ENCODE measurements at regions not wholly inside any gene's neighbourhood (a gene's known extent, or its start where the extent isn't known, plus 50 kb on each side); places are given as distances from the start of the nearest gene placed in this dataset.

- Mint-ChIP-seq H3K36me3 (ENCODE audit: low read depth) (no peaks in the 10 kb centered on the region), H3K27me3 (no peaks in the 10 kb centered on the region), H3K9me3 (no peaks in the 10 kb centered on the region), H3K27ac (no peak overlapping the region), H3K4me3 (no peak overlapping the region), H3K4me1 (no peaks in the 10 kb centered on the region)
- DNase-seq: no peak
- ChIA-PET CTCF (no interaction called here), POLR2A (no interaction called here)
These were observed 644.1 kb downstream of the KCNJ2 start for GRCh38 chr17:70813355-70813930.

- ChIA-PET POLR2A (no interaction called here), CTCF (no interaction called here)
- H3K27me3 Mint-ChIP-seq: no peaks in the 10 kb centered on the region
- no peaks in the 10 kb centered on the region for H3K4me1 Mint-ChIP-seq
- H3K4me3 Mint-ChIP-seq: no peak overlapping the region
- DNase-seq: no peak
- H3K36me3 Mint-ChIP-seq (ENCODE audit: low read depth): no peaks in the 10 kb centered on the region
- H3K9me3 Mint-ChIP-seq: peaks cover 2% of the 10 kb centered on the region
- H3K27ac Mint-ChIP-seq: no peak overlapping the region
These were observed 649.9 kb downstream of the KCNJ2 start for GRCh38 chr17:70819183-70819582.

GRCh38 chr17:70820276-70820675, 650.9 kb downstream of the KCNJ2 start:
- ChIA-PET CTCF (no interaction called here), POLR2A (no interaction called here)
- Mint-ChIP-seq H3K27ac (no peak overlapping the region), H3K4me3 (no peak overlapping the region), H3K4me1 (no peaks in the 10 kb centered on the region), H3K27me3 (no peaks in the 10 kb centered on the region), H3K36me3 (ENCODE audit: low read depth) (no peaks in the 10 kb centered on the region), H3K9me3 (peaks cover 2% of the 10 kb centered on the region)
- no peak for DNase-seq

GRCh38 chr17:70825321-70826125, 656.2 kb downstream of the KCNJ2 start:
- Mint-ChIP-seq H3K9me3 (peaks cover 4% of the 10 kb centered on the region), H3K27me3 (no peaks in the 10 kb centered on the region), H3K4me3 (no peak overlapping the region), H3K36me3 (ENCODE audit: low read depth) (no peaks in the 10 kb centered on the region), H3K27ac (no peak overlapping the region), H3K4me1 (no peaks in the 10 kb centered on the region)
- ChIA-PET CTCF (no interaction called here), POLR2A (no interaction called here)
- DNase-seq: no peak

- Mint-ChIP-seq H3K27ac (no peak overlapping the region), H3K9me3 (peaks cover 2% of the 10 kb centered on the region), H3K27me3 (no peaks in the 10 kb centered on the region), H3K36me3 (ENCODE audit: low read depth) (no peaks in the 10 kb centered on the region), H3K4me1 (no peaks in the 10 kb centered on the region), H3K4me3 (no peak overlapping the region)
- ChIA-PET POLR2A (no interaction called here), CTCF (no interaction called here)
- DNase-seq: no peak
These were observed 660.5 kb downstream of the KCNJ2 start for GRCh38 chr17:70829876-70830275.

GRCh38 chr17:70834039-70834438, 664.7 kb downstream of the KCNJ2 start:
- no peaks in the 10 kb centered on the region for H3K4me1 Mint-ChIP-seq
- no peak overlapping the region for H3K4me3 Mint-ChIP-seq
- H3K9me3 Mint-ChIP-seq: peaks cover 2% of the 10 kb centered on the region
- H3K27ac Mint-ChIP-seq: no peak overlapping the region
- ChIA-PET POLR2A (no interaction called here), CTCF (no interaction called here)
- no peak for DNase-seq
- no peaks in the 10 kb centered on the region for H3K27me3 Mint-ChIP-seq
- no peaks in the 10 kb centered on the region for H3K36me3 Mint-ChIP-seq (ENCODE audit: low read depth)

- Mint-ChIP-seq H3K4me3 (no peak overlapping the region), H3K9me3 (no peaks in the 10 kb centered on the region), H3K4me1 (no peaks in the 10 kb centered on the region), H3K27ac (no peak overlapping the region), H3K27me3 (no peaks in the 10 kb centered on the region), H3K36me3 (ENCODE audit: low read depth) (no peaks in the 10 kb centered on the region)
- no peak for DNase-seq
- ChIA-PET CTCF (interaction anchor here (0.6 kb wide), 1 partner anchor 1513 kb away, joined by 4 read pairs; no protein-coding TSS in a partner anchor), POLR2A (no interaction called here)
These were observed 679.5 kb downstream of the KCNJ2 start for GRCh38 chr17:70848785-70849184.

GRCh38 chr17:70855401-70856054, 686.2 kb downstream of the KCNJ2 start:
- H3K4me1 Mint-ChIP-seq: no peaks in the 10 kb centered on the region
- H3K27ac Mint-ChIP-seq: no peak overlapping the region
- peaks cover 7% of the 10 kb centered on the region for H3K9me3 Mint-ChIP-seq
- ChIA-PET CTCF (no interaction called here), POLR2A (no interaction called here)
- H3K36me3 Mint-ChIP-seq (ENCODE audit: low read depth): no peaks in the 10 kb centered on the region
- no peak overlapping the region for H3K4me3 Mint-ChIP-seq
- no peak for DNase-seq
- H3K27me3 Mint-ChIP-seq: no peaks in the 10 kb centered on the region

- Mint-ChIP-seq H3K4me1 (no peaks in the 10 kb centered on the region), H3K4me3 (no peak overlapping the region), H3K36me3 (ENCODE audit: low read depth) (no peaks in the 10 kb centered on the region), H3K9me3 (peaks cover 8% of the 10 kb centered on the region), H3K27ac (no peak overlapping the region), H3K27me3 (no peaks in the 10 kb centered on the region)
- no peak for DNase-seq
- ChIA-PET CTCF (no interaction called here), POLR2A (no interaction called here)
These were observed 688.0 kb downstream of the KCNJ2 start for GRCh38 chr17:70857351-70857750.

GRCh38 chr17:70859829-70860228, 690.5 kb downstream of the KCNJ2 start:
- no peak overlapping the region for H3K4me3 Mint-ChIP-seq
- no peak overlapping the region for H3K27ac Mint-ChIP-seq
- DNase-seq: no peak
- peaks cover 17% of the 10 kb centered on the region for H3K9me3 Mint-ChIP-seq
- ChIA-PET CTCF (no interaction called here), POLR2A (no interaction called here)
- H3K4me1 Mint-ChIP-seq: no peaks in the 10 kb centered on the region
- H3K36me3 Mint-ChIP-seq (ENCODE audit: low read depth): no peaks in the 10 kb centered on the region
- no peaks in the 10 kb centered on the region for H3K27me3 Mint-ChIP-seq

GRCh38 chr17:70862295-70862694, 693.0 kb downstream of the KCNJ2 start:
- Mint-ChIP-seq H3K27me3 (no peaks in the 10 kb centered on the region), H3K36me3 (ENCODE audit: low read depth) (no peaks in the 10 kb centered on the region), H3K9me3 (peaks cover 17% of the 10 kb centered on the region), H3K4me1 (no peaks in the 10 kb centered on the region), H3K4me3 (no peak overlapping the region), H3K27ac (no peak overlapping the region)
- POLR2A ChIA-PET: no interaction called here
- no peak for DNase-seq
- CTCF ChIA-PET: no interaction called here

GRCh38 chr17:70863436-70864248, 694.3 kb downstream of the KCNJ2 start:
- Mint-ChIP-seq H3K27me3 (no peaks in the 10 kb centered on the region), H3K9me3 (peaks cover 17% of the 10 kb centered on the region), H3K4me1 (no peaks in the 10 kb centered on the region), H3K4me3 (no peak overlapping the region), H3K36me3 (ENCODE audit: low read depth) (no peaks in the 10 kb centered on the region), H3K27ac (no peak overlapping the region)
- POLR2A ChIA-PET: no interaction called here
- CTCF ChIA-PET: no interaction called here
- DNase-seq: no peak
